GM23338 (cell line): ENCODE measurements at regions not wholly inside any gene's neighbourhood (a gene's known extent, or its start where the extent isn't known, plus 50 kb on each side); places are given as distances from the start of the nearest gene placed in this dataset.

Experiments used
- ATAC-seq: fragments of 200-7000 bp; cut with Tn5 transposase; 3 replicates; pipeline ENCODE4 v1.9.1; 2020
- DNase-seq: peaks from one replicate; pipeline ENCODE4 v3.0.0-alpha.2; 2015; ENCODE audit warnings: low spot score
- H2AFZ ChIP-seq: fragments of 200-600 bp; sonication (generic); 2 replicates; pipeline ENCODE4 v1.8.0; 2016; ENCODE audit warnings: antibody characterized with exemption, mild to moderate bottlenecking, moderate library complexity
- H3F3A ChIP-seq: fragments of 200-600 bp; sonication (generic); replicated peaks from 2 replicates; pipeline ENCODE4 v1.8.0; 2017; ENCODE audit warnings: antibody characterized with exemption, mixed run types, low read depth
- H3K27ac ChIP-seq: fragments of 200-600 bp; sonication (generic); 2 replicates; pipeline ENCODE4 v1.6.1; 2016; ENCODE audit warnings: low read depth
- H3K27me3 ChIP-seq: fragments of 200-600 bp; sonication (generic); 2 replicates; pipeline ENCODE4 v1.8.0; 2016; ENCODE audit warnings: mild to moderate bottlenecking, mixed run types, moderate library complexity; ENCODE audit not compliant: insufficient read depth
- H3K36me3 ChIP-seq: fragments of 200-600 bp; sonication (generic); 2 replicates; pipeline ENCODE4 v1.8.0; 2016; ENCODE audit warnings: mild to moderate bottlenecking; ENCODE audit not compliant: insufficient read depth
- H3K4me1 ChIP-seq: fragments of 200-600 bp; sonication (generic); 2 replicates; pipeline ENCODE4 v1.8.0; 2016; ENCODE audit warnings: mild to moderate bottlenecking, moderate library complexity; ENCODE audit not compliant: insufficient read depth
- H3K4me2 ChIP-seq: fragments of 200-600 bp; sonication (generic); 2 replicates; pipeline ENCODE4 v1.7.1; 2017; ENCODE audit warnings: mixed run types
- H3K4me3 ChIP-seq: fragments of 200-600 bp; sonication (generic); 2 replicates; pipeline ENCODE4 v1.6.1; 2016; ENCODE audit warnings: mixed run types
- H3K79me2 ChIP-seq: fragments of 200-600 bp; sonication (generic); replicated peaks from 2 replicates; pipeline ENCODE4 v1.8.0; 2017; ENCODE audit warnings: mild to moderate bottlenecking; ENCODE audit not compliant: insufficient read depth
- H3K9me2 ChIP-seq: fragments of 200-600 bp; sonication (generic); 2 replicates; pipeline ENCODE4 v1.8.0; 2017; ENCODE audit not compliant: insufficient read depth
- H4K20me1 ChIP-seq: fragments of 200-600 bp; sonication (generic); replicated peaks from 2 replicates; pipeline ENCODE4 v1.8.0; 2017; ENCODE audit warnings: mild to moderate bottlenecking; ENCODE audit not compliant: insufficient read depth
- H3K27ac Mint-ChIP-seq: 2 replicates; pipeline ENCODE4 v1.8.0; 2020; ENCODE audit warnings: inconsistent platforms, mild to moderate bottlenecking, moderate library complexity, mixed read lengths
- H3K27me3 Mint-ChIP-seq: 3 replicates; pipeline ENCODE4 v1.8.0; 2022; ENCODE audit warnings: low read depth, mild to moderate bottlenecking, moderate library complexity, mixed read lengths, inconsistent platforms; ENCODE audit not compliant: insufficient read depth, poor library complexity
- H3K36me3 Mint-ChIP-seq: 3 replicates; pipeline ENCODE4 v1.8.0; 2021; ENCODE audit warnings: low read depth, mild to moderate bottlenecking, inconsistent platforms, moderate library complexity, mixed read lengths
- H3K4me1 Mint-ChIP-seq: 3 replicates; pipeline ENCODE4 v1.8.0; 2020; ENCODE audit warnings: mild to moderate bottlenecking, inconsistent platforms, mixed read lengths
- H3K4me3 Mint-ChIP-seq: 3 replicates; pipeline ENCODE4 v1.8.0; 2021; ENCODE audit warnings: moderate library complexity, mild to moderate bottlenecking, inconsistent platforms, mixed read lengths
- H3K9me3 Mint-ChIP-seq: 3 replicates; pipeline ENCODE4 v1.8.0; 2020; ENCODE audit warnings: moderate library complexity, mild to moderate bottlenecking, inconsistent platforms, mixed read lengths
- CREB1 ChIP-seq: fragments of 250-450 bp; sonication (Bioruptor Pico); IDR thresholded peaks from 2 replicates; pipeline ENCODE4 v1.5.0; 2020; ENCODE audit warnings: low read depth, mild to moderate bottlenecking, moderate library complexity
- EZH2 ChIP-seq: fragments of 200-600 bp; sonication (generic); IDR thresholded peaks from one replicate; pipeline ENCODE4 v1.8.0; 2017; ENCODE audit warnings: antibody characterized with exemption, mild to moderate bottlenecking, low read depth; ENCODE audit not compliant: unreplicated experiment
- EZH2phosphoT487 ChIP-seq: fragments of 200-600 bp; sonication (generic); IDR thresholded peaks from one replicate; pipeline ENCODE4 v1.8.1; 2018; ENCODE audit warnings: antibody characterized with exemption; ENCODE audit not compliant: unreplicated experiment
- JUNB ChIP-seq: IDR thresholded peaks from one replicate; pipeline ENCODE4 v1.6.1; 2016; ENCODE audit warnings: antibody characterized with exemption; ENCODE audit not compliant: unreplicated experiment
- NANOG ChIP-seq: IDR thresholded peaks from 2 replicates; pipeline ENCODE4 v1.6.1; 2016; ENCODE audit warnings: antibody characterized with exemption, borderline replicate concordance
- POLR2AphosphoS5 ChIP-seq: IDR thresholded peaks from 2 replicates; pipeline ENCODE4 v1.6.1; 2016; ENCODE audit warnings: antibody characterized with exemption, low read depth
- REST ChIP-seq: IDR thresholded peaks from one replicate; pipeline ENCODE4 v1.6.1; 2018; ENCODE audit warnings: antibody characterized with exemption; ENCODE audit not compliant: unreplicated experiment
- STAT1 ChIP-seq: IDR thresholded peaks from one replicate; pipeline ENCODE4 v1.6.1; 2016; ENCODE audit warnings: antibody characterized with exemption; ENCODE audit not compliant: unreplicated experiment
- ZNF114 ChIP-seq: fragments of 250-450 bp; sonication (Bioruptor Pico); IDR thresholded peaks from 2 replicates; pipeline ENCODE4 v1.5.0; 2020; ENCODE audit warnings: mild to moderate bottlenecking, moderate library complexity
- ZNF331 ChIP-seq: fragments of 250-450 bp; sonication (Bioruptor Pico); IDR thresholded peaks from 2 replicates; pipeline ENCODE4 v1.5.0; 2020; ENCODE audit warnings: low read depth, mild to moderate bottlenecking, moderate library complexity
- ZNF462 ChIP-seq: fragments of 250-450 bp; sonication (Bioruptor Pico); IDR thresholded peaks from 2 replicates; pipeline ENCODE4 v1.5.0; 2020; ENCODE audit warnings: mild to moderate bottlenecking, moderate library complexity
- TF ChIP-seq, protein P1 (sequence below): IDR thresholded peaks from 2 replicates; pipeline ENCODE4 v1.6.1; 2016; ENCODE audit warnings: antibody characterized with exemption
- TF ChIP-seq, protein P2 (sequence below), 2 experiments: fragments of 200-600 bp in 1 of 2; sonication (generic) in 1 of 2; conservative IDR thresholded peaks; 2 replicates each; pipeline versions ENCODE4 v1.5.1 to v1.6.1; 2016 to 2017; ENCODE audit warnings: antibody characterized with exemption in 2 of 2, low read depth in 2 of 2, mild to moderate bottlenecking in 2 of 2, moderate library complexity in 1 of 2

- Histone ChIP-seq H3K36me3 (no peaks in the 10 kb centered on the region), H3K79me2 (no peaks in the 10 kb centered on the region), H3K9me2 (no peaks in the 10 kb centered on the region), H3K4me2 (no peak overlapping the region), H3K27me3 (no peaks in the 10 kb centered on the region), H3K27ac (no peak overlapping the region), H3K4me1 (no peaks in the 10 kb centered on the region), H3K4me3 (no peak overlapping the region), H4K20me1 (no peaks in the 10 kb centered on the region), H2AFZ (no peak overlapping the region), H3F3A (no peaks in the 10 kb centered on the region)
- H3K36me3 Mint-ChIP-seq, result no peaks in the 10 kb centered on the region
- H3K4me1 Mint-ChIP-seq, result no peaks in the 10 kb centered on the region
- no peak for ATAC-seq
- DNase-seq, result no peak
- H3K4me3 Mint-ChIP-seq, result no peak overlapping the region
- no peaks in the 10 kb centered on the region for H3K9me3 Mint-ChIP-seq
- no peak overlapping the region for H3K27ac Mint-ChIP-seq
- TF ChIP-seq, protein P1, sequence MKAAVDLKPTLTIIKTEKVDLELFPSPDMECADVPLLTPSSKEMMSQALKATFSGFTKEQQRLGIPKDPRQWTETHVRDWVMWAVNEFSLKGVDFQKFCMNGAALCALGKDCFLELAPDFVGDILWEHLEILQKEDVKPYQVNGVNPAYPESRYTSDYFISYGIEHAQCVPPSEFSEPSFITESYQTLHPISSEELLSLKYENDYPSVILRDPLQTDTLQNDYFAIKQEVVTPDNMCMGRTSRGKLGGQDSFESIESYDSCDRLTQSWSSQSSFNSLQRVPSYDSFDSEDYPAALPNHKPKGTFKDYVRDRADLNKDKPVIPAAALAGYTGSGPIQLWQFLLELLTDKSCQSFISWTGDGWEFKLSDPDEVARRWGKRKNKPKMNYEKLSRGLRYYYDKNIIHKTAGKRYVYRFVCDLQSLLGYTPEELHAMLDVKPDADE, result no peak
- no peak for TF ChIP-seq ZNF114
- TF ChIP-seq, protein P2, sequence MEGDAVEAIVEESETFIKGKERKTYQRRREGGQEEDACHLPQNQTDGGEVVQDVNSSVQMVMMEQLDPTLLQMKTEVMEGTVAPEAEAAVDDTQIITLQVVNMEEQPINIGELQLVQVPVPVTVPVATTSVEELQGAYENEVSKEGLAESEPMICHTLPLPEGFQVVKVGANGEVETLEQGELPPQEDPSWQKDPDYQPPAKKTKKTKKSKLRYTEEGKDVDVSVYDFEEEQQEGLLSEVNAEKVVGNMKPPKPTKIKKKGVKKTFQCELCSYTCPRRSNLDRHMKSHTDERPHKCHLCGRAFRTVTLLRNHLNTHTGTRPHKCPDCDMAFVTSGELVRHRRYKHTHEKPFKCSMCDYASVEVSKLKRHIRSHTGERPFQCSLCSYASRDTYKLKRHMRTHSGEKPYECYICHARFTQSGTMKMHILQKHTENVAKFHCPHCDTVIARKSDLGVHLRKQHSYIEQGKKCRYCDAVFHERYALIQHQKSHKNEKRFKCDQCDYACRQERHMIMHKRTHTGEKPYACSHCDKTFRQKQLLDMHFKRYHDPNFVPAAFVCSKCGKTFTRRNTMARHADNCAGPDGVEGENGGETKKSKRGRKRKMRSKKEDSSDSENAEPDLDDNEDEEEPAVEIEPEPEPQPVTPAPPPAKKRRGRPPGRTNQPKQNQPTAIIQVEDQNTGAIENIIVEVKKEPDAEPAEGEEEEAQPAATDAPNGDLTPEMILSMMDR (conservative IDR thresholded peaks at IDR 0.05; ENCODE audit: low read depth in 2 of 2), result no peak
- no peak for TF ChIP-seq EZH2
- no peak for TF ChIP-seq POLR2AphosphoS5
- TF ChIP-seq CREB1, result no peak
- no peak for TF ChIP-seq ZNF462 (CRISPR knock-in tag)
- no peak for TF ChIP-seq STAT1
- no peak for TF ChIP-seq EZH2phosphoT487
- TF ChIP-seq REST, result no peak
- no peak for TF ChIP-seq ZNF331
- no peak for TF ChIP-seq NANOG
- TF ChIP-seq JUNB, result no peak
- H3K27me3 Mint-ChIP-seq, result no peaks in the 10 kb centered on the region
Measured at GRCh38 chr3:154981201-154981600, 98.9 kb upstream of the MME start.
